Activated naive CD4-positive, alpha-beta T cell treated with anti-CD3 and anti-CD28 coated beads, Interleukin-2, amount 50 U/mL, for 72 hours (primary cell): ENCODE measurements at regions not wholly inside any gene's neighbourhood (a gene's known extent, or its start where the extent isn't known, plus 50 kb on each side); places are given as distances from the start of the nearest gene placed in this dataset.

Source experiments
- ATAC-seq, 2 donors: fragments of 150-1000 bp; cut with Tn5 transposase; 2 replicates each; pipeline ENCODE4 v1.10.0; 2021; ENCODE audit warnings: mild to moderate bottlenecking in 2 of 2, moderate library complexity in 2 of 2
- DNase-seq, 2 donors: peaks; one replicate each; pipeline ENCODE4 v3.0.0; 2021 to 2022; ENCODE audit warnings: low spot score in 2 of 2
- H3K27ac Mint-ChIP-seq, 2 donors: one replicate each; pipeline ENCODE4 v1.8.0; 2022; ENCODE audit warnings: mild to moderate bottlenecking in 2 of 2, mixed read lengths in 2 of 2
- H3K36me3 Mint-ChIP-seq, 2 donors: one replicate each; pipeline ENCODE4 v1.8.0; 2022; ENCODE audit warnings: mixed read lengths in 2 of 2
- H3K9me3 Mint-ChIP-seq, 2 donors: one replicate each; pipeline ENCODE4 v1.8.0; 2022; ENCODE audit warnings: mixed read lengths in 2 of 2

DNA sequence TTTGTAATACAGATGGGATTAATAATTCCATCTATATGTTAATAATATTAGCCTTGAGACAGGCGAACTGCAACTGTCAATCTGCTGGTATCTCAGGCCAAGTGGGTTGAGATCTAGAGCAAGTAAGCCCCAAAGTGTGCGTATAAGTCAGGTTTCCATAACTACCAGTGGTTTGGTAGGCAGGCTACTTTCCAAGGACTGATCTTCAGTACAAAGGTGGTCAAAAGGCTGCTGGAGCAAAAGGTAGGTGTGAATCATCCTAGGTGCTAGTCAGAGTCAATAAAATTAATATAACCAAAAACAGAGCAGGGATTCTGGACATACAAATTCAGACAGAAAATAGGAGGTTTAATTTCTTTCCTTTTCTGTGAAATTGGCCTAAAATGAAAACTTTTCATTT, 328.0 kb downstream of the TGFB2 start:
- DNase-seq: no peak
- peaks cover 7 to 13% of the 10 kb centered on the region in 2 donors for H3K9me3 Mint-ChIP-seq
- H3K36me3 Mint-ChIP-seq: no peaks in the 10 kb centered on the region

DNA sequence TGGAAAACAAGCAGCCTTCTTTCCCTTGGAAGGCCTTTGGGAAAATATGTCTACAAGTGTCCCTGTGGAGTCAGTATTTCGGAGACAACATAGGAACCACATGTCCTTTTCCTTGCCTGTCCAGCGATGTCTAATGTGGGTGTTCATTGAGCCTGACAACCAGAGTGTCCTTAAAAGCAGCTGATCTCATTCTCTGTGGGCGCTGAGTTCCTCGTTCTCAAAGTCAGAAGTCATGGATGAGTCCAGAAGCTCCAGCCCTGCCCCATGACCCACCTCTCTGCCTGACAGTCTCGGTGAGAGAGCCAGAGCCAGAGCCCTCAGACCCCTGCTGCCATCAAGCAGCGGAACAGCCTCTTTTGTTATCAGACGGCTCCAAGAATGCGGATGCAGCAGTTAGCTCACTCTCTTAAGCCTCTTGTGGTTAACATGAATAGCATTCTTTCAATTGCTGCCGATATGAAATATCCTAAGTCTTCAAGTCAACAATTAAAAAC, 329.2 kb downstream of the TGFB2 start:
- DNase-seq (no peak), ATAC-seq (no peak)
- no peak overlapping the region for H3K27ac Mint-ChIP-seq
- peaks cover 7 to 9% of the 10 kb centered on the region in 2 donors for H3K9me3 Mint-ChIP-seq
- no peaks in the 10 kb centered on the region for H3K36me3 Mint-ChIP-seq

More for the DNA sequence above, 328.0 kb downstream of the TGFB2 start:
- no peak for ATAC-seq
- H3K27ac Mint-ChIP-seq: no peak overlapping the region

DNA sequence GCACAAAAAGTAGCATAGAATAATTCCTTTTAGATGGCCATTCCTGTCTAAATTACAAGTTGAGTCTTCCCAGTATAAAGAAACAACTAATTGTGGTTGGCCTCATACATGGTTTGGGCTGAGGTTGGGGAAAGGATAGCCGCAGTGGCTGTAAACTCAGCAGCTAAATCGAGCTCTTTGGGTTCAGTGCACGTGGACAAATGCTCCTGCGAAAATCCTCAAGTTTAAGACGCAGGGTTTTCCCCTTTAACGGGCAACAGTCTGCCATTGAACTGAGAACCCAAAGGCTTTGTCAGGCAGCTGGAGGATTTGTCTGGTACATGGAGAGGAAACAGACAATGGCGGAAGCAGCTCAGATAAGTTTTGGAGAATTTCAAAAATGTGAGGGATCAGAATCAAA, 331.9 kb downstream of the TGFB2 start:
- ATAC-seq: no peak
- H3K9me3 Mint-ChIP-seq: peaks cover 0 to 5% of the 10 kb centered on the region in 2 donors
- no peak for DNase-seq
- H3K27ac Mint-ChIP-seq: no peak overlapping the region
- H3K36me3 Mint-ChIP-seq: no peaks in the 10 kb centered on the region

DNA sequence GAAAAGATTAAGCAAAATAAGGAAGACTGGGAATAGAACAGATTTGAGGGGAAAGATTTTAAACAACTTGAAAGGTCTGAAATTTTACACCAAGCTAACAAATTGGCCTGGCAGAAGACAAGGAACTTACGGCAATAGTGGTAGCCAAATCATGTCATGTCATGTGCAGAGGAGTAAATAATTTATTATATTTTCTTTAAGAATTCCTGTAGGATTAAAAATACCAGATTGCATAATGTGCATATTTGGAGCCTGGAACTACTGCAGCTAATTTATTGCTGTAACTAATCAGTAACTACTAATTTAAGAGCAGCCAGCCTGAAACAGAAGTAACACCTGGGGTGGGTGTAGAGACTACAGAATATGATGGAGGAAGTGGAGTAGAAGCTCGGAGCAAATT, 334.3 kb downstream of the TGFB2 start:
- Mint-ChIP-seq H3K9me3 (peaks cover 0 to 5% of the 10 kb centered on the region in 2 donors), H3K36me3 (no peaks in the 10 kb centered on the region), H3K27ac (no peak overlapping the region)
- DNase-seq: no peak
- ATAC-seq: no peak

DNA sequence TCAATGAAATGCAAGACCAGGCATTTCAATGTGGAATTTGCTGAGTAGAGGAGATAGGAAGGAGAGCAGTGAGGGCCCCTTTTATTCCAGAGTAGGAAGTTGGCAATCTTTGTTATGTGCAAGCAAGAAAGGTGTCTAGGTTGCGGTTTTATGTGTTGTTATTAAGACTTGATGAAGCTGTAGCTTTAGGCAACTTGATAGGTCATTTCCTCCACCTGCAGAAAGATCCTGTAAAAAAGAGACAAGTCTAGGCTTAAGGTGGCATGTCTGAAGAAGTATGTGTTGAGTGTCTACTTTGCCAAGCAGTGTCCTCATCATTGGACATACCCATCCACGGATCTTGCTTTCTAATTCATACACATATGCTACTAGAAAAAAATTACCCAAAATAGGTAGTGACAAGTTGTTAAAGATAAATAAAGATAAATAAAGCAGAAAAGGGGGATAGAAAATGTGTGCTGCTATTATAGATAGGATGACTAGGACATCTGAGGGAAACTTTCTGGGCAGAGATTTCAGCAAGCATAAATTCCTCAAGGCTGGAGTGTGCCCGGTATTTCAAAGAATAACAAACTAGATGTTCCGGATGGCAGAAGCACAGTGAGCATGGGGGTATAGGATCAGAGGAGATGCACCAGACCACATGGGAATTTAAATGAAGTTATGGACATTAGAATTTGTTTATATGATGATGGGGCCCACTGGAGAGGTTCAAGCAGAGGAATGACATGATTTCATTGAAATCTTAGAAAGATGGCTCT, 335.0 kb downstream of the TGFB2 start:
- DNase-seq (no peak), ATAC-seq (no peak)
- H3K36me3 Mint-ChIP-seq: no peaks in the 10 kb centered on the region
- peaks cover 0 to 5% of the 10 kb centered on the region in 2 donors for H3K9me3 Mint-ChIP-seq
- H3K27ac Mint-ChIP-seq: no peak overlapping the region

DNA sequence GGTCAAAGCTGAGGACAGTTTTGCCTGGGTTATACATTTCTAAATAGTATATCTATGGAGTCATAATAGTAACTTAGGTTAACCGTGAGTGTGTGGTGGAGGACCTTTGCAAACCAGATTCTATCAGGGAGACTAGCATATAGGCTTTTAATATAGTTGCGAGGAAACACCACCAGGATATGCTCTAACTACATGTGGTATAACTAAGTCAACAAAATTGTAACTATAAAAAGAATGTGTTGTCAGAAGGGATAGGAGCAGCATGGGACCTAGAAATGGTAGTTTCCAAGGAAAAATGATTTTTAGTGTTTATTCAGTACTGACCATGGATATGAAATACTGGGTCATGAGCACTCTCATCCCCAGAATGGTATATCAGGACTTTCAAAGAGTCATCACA, 338.1 kb downstream of the TGFB2 start:
- no peak for ATAC-seq
- H3K9me3 Mint-ChIP-seq: peaks cover 0 to 10% of the 10 kb centered on the region in 2 donors
- H3K36me3 Mint-ChIP-seq: no peaks in the 10 kb centered on the region
- H3K27ac Mint-ChIP-seq: no peak overlapping the region
- no peak for DNase-seq

DNA sequence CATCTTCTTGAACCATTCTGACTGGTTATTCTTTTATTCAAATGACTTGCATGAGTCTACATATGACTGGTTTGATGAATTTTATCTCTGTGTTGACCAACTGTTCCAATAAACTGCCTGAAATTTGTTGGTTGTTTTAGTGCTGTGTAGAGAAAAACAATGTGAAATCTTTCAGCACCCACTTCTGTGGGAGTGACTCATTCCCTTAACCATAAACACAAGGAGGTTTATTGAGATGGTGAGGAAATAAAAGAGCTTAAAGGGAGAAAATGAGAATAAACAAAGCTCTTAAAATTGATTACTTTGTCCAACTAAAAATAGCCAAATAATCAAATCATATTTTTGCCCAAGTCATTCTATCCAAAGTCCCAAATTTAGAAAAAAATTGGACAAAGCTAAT, 341.1 kb downstream of the TGFB2 start:
- DNase-seq (no peak), ATAC-seq (no peak)
- Mint-ChIP-seq H3K27ac (no peak overlapping the region), H3K36me3 (no peaks in the 10 kb centered on the region), H3K9me3 (peaks cover 3 to 4% of the 10 kb centered on the region in 2 donors)

DNA sequence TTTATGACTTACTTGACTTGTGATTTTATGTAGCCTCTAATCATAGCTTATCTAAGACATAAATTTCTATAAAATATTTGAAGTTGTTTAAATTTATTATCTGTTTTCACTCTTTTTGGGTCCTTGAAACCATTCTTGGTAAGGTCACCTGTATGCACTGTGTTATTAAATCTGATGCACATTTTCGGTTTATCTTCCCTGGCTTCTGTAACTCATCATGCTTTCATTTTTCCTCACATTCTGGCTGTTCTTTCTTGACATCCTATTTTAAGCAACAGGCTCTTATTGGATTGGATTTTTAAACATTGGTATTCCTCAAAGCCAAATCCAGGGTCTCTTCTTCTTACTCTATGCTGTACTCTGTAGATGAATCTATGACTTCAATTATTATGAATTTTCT, 341.6 kb downstream of the TGFB2 start:
- H3K27ac Mint-ChIP-seq: no peak overlapping the region
- no peaks in the 10 kb centered on the region for H3K36me3 Mint-ChIP-seq
- ATAC-seq: no peak
- DNase-seq: no peak
- H3K9me3 Mint-ChIP-seq: peaks cover 3 to 4% of the 10 kb centered on the region in 2 donors

DNA sequence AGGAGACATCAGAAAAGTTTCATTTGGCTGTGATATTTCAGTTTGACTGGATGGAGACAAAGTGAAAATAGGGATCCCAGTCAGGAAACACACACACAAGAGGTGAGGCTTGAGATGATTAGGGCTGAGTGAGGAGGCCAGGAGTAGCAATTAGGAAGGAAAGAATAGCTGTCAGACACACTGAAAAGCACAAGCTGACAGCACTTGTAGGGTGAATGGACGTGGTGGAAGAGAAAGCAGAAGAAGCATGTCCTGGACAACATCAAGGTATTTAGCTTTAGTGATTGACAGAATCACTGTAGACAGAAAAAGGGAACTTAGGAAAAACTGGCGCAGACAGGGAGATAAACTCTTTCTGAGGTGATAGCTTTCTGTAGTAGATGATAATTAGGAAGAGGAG, 347.7 kb downstream of the TGFB2 start:
- no peak for DNase-seq
- Mint-ChIP-seq H3K9me3 (peaks cover 3% of the 10 kb centered on the region in 2 donors), H3K36me3 (no peaks in the 10 kb centered on the region), H3K27ac (no peak overlapping the region)
- no peak for ATAC-seq

DNA sequence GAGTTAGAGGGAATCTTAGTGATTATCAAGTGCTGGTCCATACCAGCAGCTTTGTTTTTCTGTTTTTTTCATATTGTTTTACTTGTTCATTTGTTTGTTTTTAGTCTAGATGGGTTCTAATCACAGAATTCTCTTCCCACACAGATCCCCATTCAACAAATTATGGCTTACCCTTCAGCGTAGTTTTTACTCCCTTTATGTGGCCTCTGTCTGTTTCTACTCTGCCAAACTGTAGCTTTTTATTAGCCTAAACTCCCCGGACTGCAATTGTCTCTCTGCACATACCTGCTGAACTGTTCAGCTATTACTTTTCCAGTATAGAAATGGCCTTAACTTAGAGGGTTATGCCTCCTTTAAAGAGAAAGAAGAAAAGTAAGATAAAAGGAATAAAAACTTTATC, 348.5 kb downstream of the TGFB2 start:
- H3K36me3 Mint-ChIP-seq: no peaks in the 10 kb centered on the region
- H3K27ac Mint-ChIP-seq: no peak overlapping the region
- ATAC-seq (no peak), DNase-seq (no peak)
- H3K9me3 Mint-ChIP-seq: peaks cover 3% of the 10 kb centered on the region in 2 donors

DNA sequence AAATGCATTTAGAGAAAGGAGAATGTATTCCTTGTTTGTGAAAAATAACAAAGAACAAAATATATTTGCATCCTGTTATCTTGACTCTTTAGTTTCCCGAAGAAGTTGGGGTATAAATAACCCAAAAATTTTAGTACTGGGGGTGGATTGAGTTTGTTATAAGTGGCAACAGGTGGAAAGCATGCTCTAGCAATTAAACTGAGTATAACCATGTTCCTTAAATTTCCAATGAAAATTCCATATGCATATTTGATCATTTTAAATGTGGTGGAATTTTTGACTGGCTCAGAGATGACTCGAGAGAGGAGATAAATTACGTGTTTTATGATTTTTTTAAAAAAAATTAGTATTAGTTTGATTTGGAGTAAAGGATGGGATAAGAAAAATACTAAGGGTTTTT, 348.9 kb downstream of the TGFB2 start:
- H3K36me3 Mint-ChIP-seq: no peaks in the 10 kb centered on the region
- no peak for ATAC-seq
- peaks cover 3% of the 10 kb centered on the region in 2 donors for H3K9me3 Mint-ChIP-seq
- no peak for DNase-seq
- H3K27ac Mint-ChIP-seq: no peak overlapping the region

DNA sequence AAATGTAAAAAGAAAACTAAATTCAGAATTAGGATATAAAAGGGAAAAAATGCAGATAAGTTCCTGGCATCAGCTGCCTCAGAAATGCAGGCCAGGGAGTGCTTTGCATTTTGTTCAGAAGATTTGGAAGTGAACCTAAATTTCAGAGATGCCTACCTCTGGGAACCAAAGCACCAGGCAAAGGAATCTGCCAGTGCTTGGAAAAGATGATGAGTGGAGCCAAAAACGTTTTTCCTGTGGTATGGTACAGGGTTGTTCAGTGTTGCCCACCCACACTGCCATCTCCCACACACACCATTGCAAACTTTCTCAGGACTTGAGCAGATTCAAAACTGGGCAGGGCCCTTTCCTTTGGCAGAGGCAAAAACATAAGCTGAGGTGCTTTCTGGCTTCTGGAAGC, 349.5 kb downstream of the TGFB2 start:
- no peak for ATAC-seq
- no peak overlapping the region for H3K27ac Mint-ChIP-seq

DNA sequence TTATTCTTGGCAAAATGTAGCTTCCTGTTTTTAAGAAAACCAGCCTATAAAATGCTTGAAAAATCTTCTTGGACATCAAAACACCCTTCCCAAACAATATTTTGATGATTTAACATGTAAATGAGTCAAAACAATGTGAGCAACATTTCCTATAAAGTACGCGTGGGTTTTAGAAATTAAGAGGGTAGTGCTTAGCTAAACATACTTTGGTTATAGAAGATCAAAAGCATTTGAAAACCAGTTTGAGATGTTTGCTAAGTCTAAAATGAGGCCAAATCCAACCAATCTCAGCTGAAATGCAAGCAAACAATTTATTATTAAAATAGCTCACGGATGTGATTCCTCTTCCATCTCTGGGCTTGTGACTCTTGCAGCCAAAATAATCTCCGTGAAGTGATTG, 350.4 kb downstream of the TGFB2 start:
- Mint-ChIP-seq H3K9me3 (peaks cover 2 to 3% of the 10 kb centered on the region in 2 donors), H3K27ac (no peak overlapping the region), H3K36me3 (no peaks in the 10 kb centered on the region)
- no peak for DNase-seq
- ATAC-seq: no peak

More for the DNA sequence above, 349.5 kb downstream of the TGFB2 start:
- H3K36me3 Mint-ChIP-seq: no peaks in the 10 kb centered on the region
- DNase-seq: no peak
- peaks cover 3% of the 10 kb centered on the region in 2 donors for H3K9me3 Mint-ChIP-seq

DNA sequence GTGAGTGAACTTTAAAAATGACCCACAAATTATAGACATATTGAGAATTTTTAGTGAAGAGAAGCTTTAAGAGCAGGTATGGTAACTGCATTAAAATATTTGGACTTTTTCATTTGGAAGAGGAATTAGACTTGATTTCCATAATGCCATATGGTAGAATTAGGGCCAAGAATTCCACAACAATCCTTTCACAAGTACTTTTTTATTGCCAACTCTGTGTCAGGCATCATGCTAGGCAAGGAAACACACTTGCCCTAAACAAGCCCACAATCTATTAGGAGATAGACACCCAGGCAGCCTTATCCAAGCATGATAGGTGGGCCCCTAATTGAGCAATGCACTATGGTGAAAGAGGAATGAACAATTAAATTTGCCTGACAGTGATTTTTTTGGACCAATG, 353.0 kb downstream of the TGFB2 start:
- H3K36me3 Mint-ChIP-seq: no peaks in the 10 kb centered on the region
- no peak overlapping the region for H3K27ac Mint-ChIP-seq
- DNase-seq (no peak), ATAC-seq (no peak)
- H3K9me3 Mint-ChIP-seq: peaks cover 3 to 9% of the 10 kb centered on the region in 2 donors

DNA sequence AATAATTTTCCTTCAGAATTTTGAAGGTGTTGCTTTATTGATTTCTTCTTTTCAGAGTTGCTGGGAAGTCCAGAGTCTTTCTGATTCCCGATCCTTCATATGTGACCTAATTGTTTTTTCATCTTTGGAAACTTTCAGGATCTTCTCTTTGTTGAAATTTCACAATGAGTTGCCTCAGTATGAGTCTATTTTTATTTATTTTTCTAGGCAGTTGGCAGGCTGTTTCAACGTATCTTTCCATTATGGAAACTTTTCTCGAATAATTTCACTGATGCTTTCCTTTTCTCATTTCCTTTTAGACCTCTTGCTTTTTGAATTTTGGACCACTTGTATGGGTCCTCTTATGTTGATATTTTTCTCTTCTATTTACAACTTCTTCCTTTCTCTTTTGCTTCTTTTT, 354.3 kb downstream of the TGFB2 start:
- ATAC-seq: no peak
- Mint-ChIP-seq H3K36me3 (no peaks in the 10 kb centered on the region), H3K27ac (no peak overlapping the region), H3K9me3 (peaks cover 3 to 10% of the 10 kb centered on the region in 2 donors)
- no peak for DNase-seq

DNA sequence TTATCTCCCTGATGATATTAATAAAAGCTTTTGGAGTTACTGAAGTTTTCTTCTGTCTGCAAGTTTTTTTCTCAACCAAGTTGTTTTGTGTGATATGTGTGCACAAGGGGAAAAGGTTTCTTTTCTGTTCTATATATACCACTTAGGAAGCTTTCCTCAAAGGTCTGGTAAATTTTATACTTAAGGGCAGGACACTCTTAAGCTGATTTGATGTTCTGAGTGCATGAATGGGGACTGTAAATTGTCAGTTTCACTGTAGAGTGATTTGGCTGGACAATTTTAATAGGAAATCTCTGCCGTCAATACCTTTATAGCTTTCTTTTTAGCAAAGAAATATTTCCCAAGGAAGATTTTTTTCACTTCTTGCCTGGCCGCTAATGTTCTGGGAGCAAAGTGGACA, 354.7 kb downstream of the TGFB2 start:
- no peak for ATAC-seq
- Mint-ChIP-seq H3K9me3 (peaks cover 7 to 15% of the 10 kb centered on the region in 2 donors), H3K27ac (no peak overlapping the region), H3K36me3 (no peaks in the 10 kb centered on the region)
- no peak for DNase-seq

DNA sequence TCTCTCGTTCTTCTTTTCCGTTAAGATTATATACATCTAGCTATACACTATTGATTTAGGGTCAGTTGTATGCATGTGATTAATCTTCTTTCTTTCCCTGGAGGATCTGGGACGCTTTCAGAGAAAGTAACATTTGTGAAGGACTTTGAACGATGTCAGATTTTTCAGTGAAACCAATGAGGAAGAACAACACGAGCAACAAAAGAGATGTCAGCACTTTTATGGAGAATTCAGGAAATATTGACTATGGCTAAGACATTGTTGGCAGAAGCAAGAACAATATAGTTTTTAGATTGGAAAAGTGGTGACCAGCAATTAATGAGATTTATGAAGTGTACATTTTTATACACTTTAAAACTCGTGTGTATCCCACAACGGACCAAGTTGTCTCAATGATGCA, 355.5 kb downstream of the TGFB2 start:
- DNase-seq (no peak), ATAC-seq (no peak)
- Mint-ChIP-seq H3K36me3 (no peaks in the 10 kb centered on the region), H3K9me3 (peaks cover 8 to 15% of the 10 kb centered on the region in 2 donors), H3K27ac (no peak overlapping the region)

DNA sequence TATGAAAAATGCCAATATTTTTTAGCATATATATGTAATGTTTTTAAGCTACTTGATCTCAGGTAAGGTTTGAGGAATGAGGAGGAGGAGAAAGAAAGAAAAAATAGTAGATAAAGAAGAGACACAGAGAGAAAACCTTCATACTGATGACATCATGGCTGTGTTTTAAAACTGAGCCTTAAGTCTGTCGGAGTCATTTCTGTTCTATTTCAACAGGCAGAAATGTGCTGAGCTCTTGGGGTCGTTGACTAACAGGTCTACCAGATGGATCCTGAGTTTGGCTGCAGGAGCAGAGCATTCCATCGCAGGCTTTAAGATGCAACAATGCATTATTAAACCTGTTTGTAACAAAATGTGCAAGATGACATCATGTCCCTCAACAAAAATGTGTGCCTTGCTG, 356.0 kb downstream of the TGFB2 start:
- DNase-seq: no peak
- no peaks in the 10 kb centered on the region for H3K36me3 Mint-ChIP-seq
- ATAC-seq: no peak
- H3K9me3 Mint-ChIP-seq: peaks cover 5 to 15% of the 10 kb centered on the region in 2 donors
- no peak overlapping the region for H3K27ac Mint-ChIP-seq
